H1 (cell line): ENCODE measurements at regions not wholly inside any gene's neighbourhood (a gene's known extent, or its start where the extent isn't known, plus 50 kb on each side); places are given as distances from the start of the nearest gene placed in this dataset.

Source experiments
- CTCF ChIA-PET: fragments of 300-600 bp; sonication (Branson Sonifier 250); formaldehyde crosslinking; loops from one replicate; lab custom pipeline; 2021; ENCODE audit not compliant: partially characterized antibody; lab: Charles Lee
- POLR2A ChIA-PET: fragments of 300-600 bp; sonication (Branson Sonifier 250); formaldehyde crosslinking; loops from one replicate; lab custom pipeline; 2021; ENCODE audit warnings: inconsistent platforms; ENCODE audit not compliant: partially characterized antibody; lab: Charles Lee
- DNase-seq, 2 experiments: peaks; one replicate each; pipeline versions ENCODE4 v3.0.0 to v3.0.0-alpha.2; 2010 to 2022; ENCODE audit warnings: low spot score in 2 of 2, low read depth in 1 of 2, mixed read lengths in 1 of 2
- FAIRE-seq: peaks from 2 replicates; lab custom pipeline; 2011; peaks lifted over from hg19 to GRCh38; lab: Jason Lieb, UNC
- H2AFZ ChIP-seq: 2 replicates; pipeline ENCODE4 v1.8.1; 2012; ENCODE audit warnings: low read length, inconsistent platforms
- H2AK5ac ChIP-seq: 2 replicates; pipeline ENCODE4 v1.6.1; 2013; ENCODE audit warnings: low read depth, low read length
- H2BK120ac ChIP-seq: replicated peaks from 2 replicates; pipeline ENCODE3; 2013; ENCODE audit warnings: low read depth, low read length, inconsistent platforms
- H2BK12ac ChIP-seq: 2 replicates; pipeline ENCODE4 v1.6.1; 2013; ENCODE audit warnings: low read depth, low read length
- H2BK15ac ChIP-seq: 2 replicates; pipeline ENCODE4 v1.6.1; 2013; ENCODE audit warnings: low read length
- H2BK20ac ChIP-seq: 2 replicates; pipeline ENCODE4 v1.6.1; 2013; ENCODE audit warnings: low read length
- H2BK5ac ChIP-seq: 2 replicates; pipeline ENCODE4 v1.6.1; 2013; ENCODE audit warnings: low read depth, low read length
- H3K14ac ChIP-seq: 2 replicates; pipeline ENCODE4 v1.6.1; 2013; ENCODE audit warnings: inconsistent platforms; ENCODE audit not compliant: insufficient read length
- H3K18ac ChIP-seq: 2 replicates; pipeline ENCODE4 v1.6.1; 2013; ENCODE audit warnings: low read length; ENCODE audit errors: extremely low read depth
- H3K23ac ChIP-seq: 2 replicates; pipeline ENCODE4 v1.6.1; 2013; ENCODE audit warnings: inconsistent platforms; ENCODE audit not compliant: insufficient read length
- H3K23me2 ChIP-seq: 2 replicates; pipeline ENCODE4 v1.6.1; 2013; ENCODE audit warnings: low read depth, low read length
- H3K27ac ChIP-seq: 2 replicates; pipeline ENCODE4 v1.6.1; 2011; ENCODE audit warnings: low read depth, low read length, inconsistent platforms
- H3K27me3 ChIP-seq, 4 experiments: replicated peaks in 1 of 4; 1 replicate in 1 of 4; 2 replicates in 3 of 4; pipeline versions ENCODE4 v1.6.1 to v1.8.1; 2011 to 2013; ENCODE audit warnings: low read length in 3 of 4, mild to moderate bottlenecking in 3 of 4, inconsistent platforms in 2 of 4, mixed read lengths in 2 of 4, moderate library complexity in 1 of 4; ENCODE audit not compliant: control insufficient read depth in 3 of 4, insufficient read depth in 3 of 4; ENCODE audit errors: extremely low read depth in 1 of 4
- H3K36me3 ChIP-seq, 4 experiments: 2 replicates each; pipeline versions ENCODE4 v1.6.1 to v1.8.1; 2011 to 2013; ENCODE audit warnings: mild to moderate bottlenecking in 4 of 4, low read length in 3 of 4, moderate library complexity in 2 of 4, control low read depth in 1 of 4, inconsistent platforms in 1 of 4; ENCODE audit not compliant: insufficient read depth in 4 of 4, control insufficient read depth in 2 of 4
- H3K4ac ChIP-seq: replicated peaks from 2 replicates; pipeline ENCODE3; 2013; ENCODE audit warnings: low read length, low read depth, mixed read lengths, inconsistent platforms; ENCODE audit not compliant: insufficient read length
- H3K4me1 ChIP-seq, 4 experiments: replicated peaks in 1 of 4; 1 replicate in 1 of 4; 2 replicates in 3 of 4; pipeline versions ENCODE4 v1.6.1 to v1.8.1; 2011 to 2013; ENCODE audit warnings: low read length in 3 of 4, inconsistent platforms in 2 of 4, mixed read lengths in 1 of 4; ENCODE audit not compliant: insufficient read depth in 4 of 4, control insufficient read depth in 3 of 4
- H3K4me2 ChIP-seq, 2 experiments: 2 replicates each; pipeline versions ENCODE4 v1.6.1 to v1.8.1; 2011 to 2013; ENCODE audit warnings: low read depth in 2 of 2, low read length in 2 of 2, control low read depth in 1 of 2, inconsistent platforms in 1 of 2, mild to moderate bottlenecking in 1 of 2; ENCODE audit not compliant: insufficient read depth in 1 of 2
- H3K4me3 ChIP-seq, 4 experiments: fragments of 200-600, 300-600 bp in 1 of 4; sonication (generic), shearing (Covaris generic), sonication (Bioruptor Twin) in 1 of 4; 2 replicates each; pipeline versions ENCODE4 v1.5.1 to v1.8.1; 2011 to 2016; ENCODE audit warnings: low read length in 4 of 4, low read depth in 3 of 4, control low read depth in 2 of 4, inconsistent platforms in 2 of 4, mild to moderate bottlenecking in 2 of 4, mixed read lengths in 1 of 4, moderate library complexity in 1 of 4; ENCODE audit not compliant: insufficient read depth in 2 of 4; ENCODE audit errors: extremely low read depth in 1 of 4
- H3K56ac ChIP-seq: replicated peaks from 2 replicates; pipeline ENCODE3; 2013; ENCODE audit warnings: low read depth, mild to moderate bottlenecking, mixed read lengths, low read length, inconsistent platforms; ENCODE audit not compliant: insufficient read length
- H3K79me1 ChIP-seq: 2 replicates; pipeline ENCODE4 v1.6.1; 2013; ENCODE audit warnings: low read depth, low read length, control low read depth
- H3K79me2 ChIP-seq, 2 experiments: 2 replicates each; pipeline versions ENCODE4 v1.6.1 to v1.8.1; 2012 to 2013; ENCODE audit warnings: low read length in 2 of 2, mild to moderate bottlenecking in 2 of 2, inconsistent platforms in 1 of 2; ENCODE audit not compliant: insufficient read depth in 2 of 2, control insufficient read depth in 1 of 2
- H3K9ac ChIP-seq, 4 experiments: replicated peaks in 1 of 4; 1 replicate in 1 of 4; 2 replicates in 3 of 4; pipeline versions ENCODE4 v1.6.1 to v1.8.1; 2011 to 2013; ENCODE audit warnings: low read depth in 3 of 4, low read length in 3 of 4, control low read depth in 2 of 4, mild to moderate bottlenecking in 2 of 4, moderate library complexity in 2 of 4, inconsistent platforms in 1 of 4; ENCODE audit errors: extremely low read depth in 1 of 4
- H3K9me3 ChIP-seq, 2 experiments: 2 replicates each; pipeline versions ENCODE4 v1.6.1 to v1.8.1; 2012 to 2013; ENCODE audit warnings: mild to moderate bottlenecking in 2 of 2, moderate library complexity in 2 of 2, control low read depth in 1 of 2, inconsistent platforms in 1 of 2, low read depth in 1 of 2, low read length in 1 of 2, mixed read lengths in 1 of 2; ENCODE audit not compliant: insufficient read depth in 2 of 2
- H4K20me1 ChIP-seq, 2 experiments: replicated peaks in 1 of 2; 2 replicates each; pipeline versions ENCODE3 to v1.8.1; 2011 to 2013; ENCODE audit warnings: inconsistent platforms in 2 of 2, low read length in 2 of 2, mild to moderate bottlenecking in 1 of 2; ENCODE audit not compliant: insufficient read depth in 2 of 2, control insufficient read depth in 1 of 2
- H4K5ac ChIP-seq: 2 replicates; pipeline ENCODE4 v1.6.1; 2013; ENCODE audit warnings: low read length, low read depth, mixed read lengths, inconsistent platforms; ENCODE audit not compliant: insufficient read length
- H4K8ac ChIP-seq: 2 replicates; pipeline ENCODE4 v1.8.0; 2013; ENCODE audit warnings: mild to moderate bottlenecking, moderate library complexity, low read length, inconsistent platforms; ENCODE audit not compliant: insufficient read depth; ENCODE audit errors: extremely low read depth
- H4K91ac ChIP-seq: replicated peaks from 2 replicates; pipeline ENCODE3; 2013; ENCODE audit warnings: low read length, mixed read lengths, inconsistent platforms; ENCODE audit not compliant: insufficient read length
- BRCA1 ChIP-seq: IDR thresholded peaks from 2 replicates; pipeline ENCODE4 v1.6.1; 2012; ENCODE audit warnings: low read depth, low read length, improper control_type of control experiment
- CBX5 ChIP-seq: fragments of 300-800, 300-1000 bp; sonication (generic); IDR thresholded peaks from 2 replicates; pipeline ENCODE4 v1.7.1; 2016; ENCODE audit warnings: antibody characterized with exemption, low read length, low read depth
- CEBPB ChIP-seq: IDR thresholded peaks from 2 replicates; pipeline ENCODE4 v1.6.1; 2012; ENCODE audit warnings: low read depth, low read length
- CHD2 ChIP-seq: IDR thresholded peaks from 2 replicates; pipeline ENCODE4 v1.6.1; 2012; ENCODE audit warnings: low read length, improper control_type of control experiment
- CTCF ChIP-seq, 3 experiments: IDR thresholded peaks; 1 replicate in 2 of 3; 2 replicates in 1 of 3; pipeline versions ENCODE4 v1.5.1 to v1.6.1; 2011; ENCODE audit warnings: low read length in 3 of 3, mild to moderate bottlenecking in 3 of 3, inconsistent platforms in 2 of 3, low read depth in 1 of 3, moderate library complexity in 1 of 3; ENCODE audit not compliant: insufficient read depth in 1 of 3; ENCODE audit errors: control extremely low read depth in 1 of 3
- E2F6 ChIP-seq: IDR thresholded peaks from 2 replicates; pipeline ENCODE4 v1.6.1; 2012; ENCODE audit warnings: inconsistent platforms
- EGR1 ChIP-seq: IDR thresholded peaks from 2 replicates; pipeline ENCODE4 v1.6.1; 2011; ENCODE audit warnings: low read depth, low read length, borderline replicate concordance
- GTF2F1 ChIP-seq: IDR thresholded peaks from 2 replicates; pipeline ENCODE4 v1.6.1; 2012; ENCODE audit warnings: low read depth, low read length, improper control_type of control experiment, borderline replicate concordance
- JUN ChIP-seq: IDR thresholded peaks from 2 replicates; pipeline ENCODE4 v1.6.1; 2011; ENCODE audit warnings: low read depth, mild to moderate bottlenecking, improper control_type of control experiment, low read length
- KDM4A ChIP-seq: IDR thresholded peaks from one replicate; pipeline ENCODE4 v1.7.1; 2012; ENCODE audit warnings: low read depth, mild to moderate bottlenecking, moderate library complexity, low read length, inconsistent platforms; ENCODE audit not compliant: severe bottlenecking
- POLR2A ChIP-seq, 2 experiments: IDR thresholded peaks; 1 replicate in 1 of 2; 2 replicates in 1 of 2; pipeline ENCODE4 v1.6.1; 2011; ENCODE audit warnings: low read depth in 2 of 2, low read length in 2 of 2, mild to moderate bottlenecking in 2 of 2; ENCODE audit errors: control extremely low read depth in 1 of 2
- POLR2AphosphoS5 ChIP-seq: IDR thresholded peaks from 2 replicates; pipeline ENCODE4 v1.6.1; 2011; ENCODE audit warnings: low read depth, low read length
- SP1 ChIP-seq: IDR thresholded peaks from 2 replicates; pipeline ENCODE4 v1.6.1; 2011; ENCODE audit warnings: low read depth, low read length
- TBP ChIP-seq: IDR thresholded peaks from 2 replicates; pipeline ENCODE4 v1.6.1; 2011; ENCODE audit warnings: low read depth, low read length, improper control_type of control experiment
- WGBS, 2 experiments: shearing (Covaris generic) in 1 of 2; methylation state at CpG; one replicate each; pipeline versions ENCODE4 v1.1.6 to v1.1.7; 2013 to 2015; ENCODE audit warnings: low lambda C conversion rate in 2 of 2, mixed read lengths in 2 of 2, inconsistent platforms in 1 of 2, low coverage in 1 of 2, missing lambda C conversion rate in 1 of 2; ENCODE audit not compliant: insufficient replicate concordance in 2 of 2, insufficient coverage in 1 of 2, insufficient read length in 1 of 2; ENCODE audit errors: extremely low coverage in 1 of 2, missing lambda C conversion rate in 1 of 2; 5-methylcytosine and 5-hydroxymethylcytosine counted together

GRCh38 chr6:155837474-155837873 lies 381.8 kb upstream of the NOX3 start:
- POLR2A ChIA-PET: no interaction called here
- Histone ChIP-seq H2BK20ac (no peak overlapping the region), H4K5ac (no peak overlapping the region), H3K14ac (no peak overlapping the region), H3K4me2 (no peak overlapping the region), H2AFZ (no peak overlapping the region), H2AK5ac (no peak overlapping the region), H2BK120ac (no peak overlapping the region), H3K4ac (no peak overlapping the region), H2BK5ac (no peak overlapping the region), H3K56ac (no peak overlapping the region), H3K9ac (no peak overlapping the region), H2BK15ac (no peak overlapping the region), H2BK12ac (no peak overlapping the region), H3K36me3 (no peaks in the 10 kb centered on the region), H3K4me3 (no peak overlapping the region), H4K8ac (no peak overlapping the region), H3K23ac (no peak overlapping the region), H3K27me3 (no peaks in the 10 kb centered on the region), H3K23me2 (no peaks in the 10 kb centered on the region; the same call in 1 of the 2 replicates), H3K27ac (no peak overlapping the region), H4K91ac (no peak overlapping the region), H3K79me2 (no peaks in the 10 kb centered on the region), H3K79me1 (no peaks in the 10 kb centered on the region), H3K18ac (no peak overlapping the region), H4K20me1 (no peaks in the 10 kb centered on the region), H3K9me3 (no peaks in the 10 kb centered on the region; a peak in 1 of 4 replicates), H3K4me1 (no peaks in the 10 kb centered on the region)
- WGBS, 2 experiments: 90% methylated on average over 4 of the region's 4 CpGs; no CpG with 5 or more reads in 1 of the 2 experiments
- FAIRE-seq: no peak
- CTCF ChIA-PET: no interaction called here
- DNase-seq: no peak
- TF ChIP-seq CBX5: no peak
- TF ChIP-seq CEBPB: no peak
- no peak for TF ChIP-seq POLR2AphosphoS5
- no peak for TF ChIP-seq SP1
- no peak for TF ChIP-seq EGR1
- TF ChIP-seq TBP: no peak
- no peak for TF ChIP-seq BRCA1
- no peak for TF ChIP-seq JUN
- no peak for TF ChIP-seq POLR2A (IDR thresholded peaks at IDR 0.05; ENCODE audit: control extremely low read depth in 1 of 2, low read depth in 2 of 2, low read length in 2 of 2)
- TF ChIP-seq GTF2F1: no peak
- TF ChIP-seq CHD2: no peak
- no peak for TF ChIP-seq KDM4A
- TF ChIP-seq CTCF (IDR thresholded peaks at IDR 0.05; ENCODE audit: control extremely low read depth in 1 of 3, insufficient read depth in 1 of 3, low read depth in 1 of 3, low read length in 3 of 3): no peak
- TF ChIP-seq E2F6: no peak
